GM19043 (cell line): ENCODE measurements at regions not wholly inside any gene's neighbourhood (a gene's known extent, or its start where the extent isn't known, plus 50 kb on each side); places are given as distances from the start of the nearest gene placed in this dataset.
"Not testable (repeated sequence)": the region's sequence is repeated elsewhere in the genome, so short reads cannot be mapped to it uniquely, and the experiment has no call there.

Experiments
- ATAC-seq: cut with Tn5 transposase; IDR thresholded peaks from one replicate; pipeline ENCODE4 v1.9.1; 2021; ENCODE audit warnings: low read depth; ENCODE audit not compliant: unreplicated experiment

GRCh38 chr13:65631078-65631477, 1599.1 kb downstream of the PCDH9 start:
- ATAC-seq, result no peak

DNA sequence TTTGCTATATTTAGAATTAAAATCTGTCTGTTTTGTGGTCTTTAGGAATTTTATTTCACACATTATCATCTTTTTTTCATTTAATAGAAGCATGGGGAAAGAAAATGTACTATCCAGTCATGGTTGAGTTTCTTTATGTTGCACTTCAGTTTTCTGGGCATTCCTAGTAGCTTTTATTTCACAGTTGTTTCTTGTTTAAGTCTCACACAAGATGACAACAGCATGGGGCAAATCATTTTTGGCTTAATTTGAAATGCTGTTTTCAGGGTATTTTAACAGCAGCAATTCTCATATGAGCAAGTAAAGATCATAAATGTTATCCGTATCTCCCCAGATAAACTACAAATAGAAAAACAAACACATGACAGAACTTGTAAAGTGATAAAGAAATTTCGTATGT, 1600.2 kb downstream of the PCDH9 start:
- ATAC-seq, result no peak

DNA sequence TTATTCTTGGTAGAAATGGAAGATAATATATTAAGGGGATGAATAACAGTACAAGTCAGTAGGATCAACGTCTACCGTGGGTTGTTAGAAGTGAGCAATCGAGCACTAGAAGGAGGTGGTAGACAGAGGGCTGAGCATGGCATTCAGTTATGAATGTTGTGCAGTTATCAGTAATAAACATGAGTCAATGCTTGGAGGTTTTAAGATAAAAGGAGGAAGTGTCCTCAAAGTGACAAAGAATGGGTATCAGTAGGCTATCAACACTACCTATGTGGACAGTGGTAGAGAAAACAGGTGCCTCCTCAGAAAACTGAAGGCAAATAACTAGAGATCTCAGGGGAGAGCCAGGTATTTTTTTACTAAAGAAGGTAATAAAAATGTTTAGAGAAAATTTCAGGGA, 1607.0 kb downstream of the PCDH9 start:
- ATAC-seq, result no peak

DNA sequence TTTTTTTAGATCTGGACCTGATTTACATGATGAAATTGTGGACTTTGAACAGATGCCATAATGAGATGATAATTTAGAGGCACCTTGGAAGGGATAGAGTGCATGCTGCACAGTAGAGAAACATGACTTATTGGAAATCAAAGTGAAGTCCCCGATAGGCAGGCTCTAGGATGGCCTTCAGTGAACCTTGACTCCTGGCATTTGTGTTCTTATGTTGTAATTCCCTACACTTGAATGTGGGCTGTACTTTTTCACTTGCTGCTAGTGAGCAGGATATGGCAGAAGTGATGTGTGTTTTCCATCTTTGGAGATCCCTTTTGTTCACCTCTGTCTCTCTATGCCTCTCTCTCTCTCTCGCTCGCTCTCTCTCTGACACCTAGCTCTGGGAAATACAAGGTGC, 1614.6 kb downstream of the PCDH9 start:
- ATAC-seq, result no peak

- ATAC-seq, result no peak
Measured at GRCh38 chr13:65613004-65613403, 1617.1 kb downstream of the PCDH9 start.

GRCh38 chr13:65609350-65609749, 1620.8 kb downstream of the PCDH9 start:
- no peak for ATAC-seq

GRCh38 chr13:65606622-65607021, 1623.5 kb downstream of the PCDH9 start:
- ATAC-seq, result no peak

DNA sequence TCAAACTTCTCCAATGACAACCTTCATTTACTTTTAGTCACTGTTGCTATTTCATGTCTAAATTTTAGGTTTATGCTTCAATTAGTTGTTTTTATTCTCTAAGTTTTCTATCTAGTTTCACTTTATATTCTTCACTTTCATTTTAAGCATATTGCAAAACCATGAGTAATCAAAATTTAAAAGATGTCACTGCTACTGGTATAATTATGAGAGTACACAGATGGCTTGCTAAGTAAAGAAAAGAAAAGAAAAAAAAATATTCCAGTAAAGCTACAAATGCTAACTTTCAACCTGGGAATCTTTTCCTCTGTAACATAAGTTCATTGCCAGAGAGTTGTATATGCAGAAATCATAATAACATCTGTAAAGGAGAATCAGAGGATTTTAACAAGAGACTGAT, 1624.7 kb downstream of the PCDH9 start:
- ATAC-seq, result no peak

- ATAC-seq, result no peak
Measured at GRCh38 chr13:65603160-65603559, 1627.0 kb downstream of the PCDH9 start.

- ATAC-seq, result no peak
Measured at GRCh38 chr13:65601855-65602254, 1628.3 kb downstream of the PCDH9 start.

DNA sequence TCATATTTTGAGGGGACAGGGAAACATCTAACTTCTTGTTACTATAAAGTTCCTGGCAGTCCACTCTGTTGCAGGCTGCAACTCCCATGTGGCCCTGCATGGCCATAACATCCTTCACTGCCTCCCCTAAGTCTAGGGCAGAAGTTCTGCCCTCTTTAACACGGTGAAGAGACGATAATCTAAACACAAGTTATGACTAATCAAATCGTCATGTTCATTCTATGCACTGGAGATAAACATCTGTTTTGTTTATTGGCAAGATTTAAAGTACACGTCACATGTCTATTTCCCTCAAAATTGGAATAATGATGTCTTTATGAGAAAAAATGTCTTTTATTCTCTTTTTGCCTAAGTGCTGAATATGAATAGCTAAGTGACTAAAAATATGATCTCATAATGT, 1629.4 kb downstream of the PCDH9 start:
- ATAC-seq, result no peak

- ATAC-seq, result no peak
Measured at GRCh38 chr13:65597839-65598818, 1632.0 kb downstream of the PCDH9 start.

GRCh38 chr13:65595916-65596315, 1634.2 kb downstream of the PCDH9 start:
- ATAC-seq, result no peak

DNA sequence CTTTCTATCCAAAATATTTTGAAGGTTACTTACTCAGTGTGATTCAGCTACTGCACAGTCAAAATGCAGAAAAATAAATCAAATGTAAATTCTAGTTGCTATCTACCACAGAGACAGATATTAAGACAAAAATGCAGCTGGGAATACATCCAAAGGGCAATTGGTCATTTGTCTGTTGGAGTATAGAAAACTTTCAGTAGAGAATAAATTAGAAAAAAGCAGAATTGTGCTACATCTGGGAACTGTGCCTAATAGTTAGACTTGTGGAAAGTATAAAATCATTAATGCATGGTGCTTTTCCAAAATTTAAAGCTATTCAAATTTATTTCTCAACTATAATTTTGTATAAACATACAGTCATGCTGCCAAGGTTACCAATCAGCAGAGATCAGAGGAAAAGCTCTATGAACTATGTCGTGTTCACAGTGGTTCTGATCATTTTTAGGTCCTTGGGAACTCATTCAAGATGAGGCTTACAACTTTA, 1635.8 kb downstream of the PCDH9 start:
- ATAC-seq, result no peak

GRCh38 chr13:65593298-65593874, 1636.8 kb downstream of the PCDH9 start:
- ATAC-seq, result no peak

DNA sequence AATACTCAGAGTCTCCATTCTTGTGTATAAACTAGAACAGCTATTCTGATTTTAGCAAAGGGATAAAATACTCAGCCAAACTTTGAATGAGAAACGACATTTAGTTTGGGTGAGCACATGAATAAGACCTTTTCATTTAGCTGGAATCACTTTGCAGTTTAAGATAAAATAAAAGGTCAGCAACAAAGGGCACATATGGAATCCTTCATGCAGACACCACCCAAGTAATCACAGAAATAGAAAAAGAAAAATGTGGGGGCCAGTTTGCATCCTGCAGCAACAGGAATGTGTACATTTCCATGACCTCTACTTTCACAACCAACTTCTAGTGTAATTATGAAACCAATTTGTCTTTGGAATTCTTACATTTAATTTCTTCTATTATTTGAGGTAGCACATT, 1637.4 kb downstream of the PCDH9 start:
- ATAC-seq, result no peak

- no peak for ATAC-seq
Measured at GRCh38 chr13:65585346-65585745, 1644.8 kb downstream of the PCDH9 start.

DNA sequence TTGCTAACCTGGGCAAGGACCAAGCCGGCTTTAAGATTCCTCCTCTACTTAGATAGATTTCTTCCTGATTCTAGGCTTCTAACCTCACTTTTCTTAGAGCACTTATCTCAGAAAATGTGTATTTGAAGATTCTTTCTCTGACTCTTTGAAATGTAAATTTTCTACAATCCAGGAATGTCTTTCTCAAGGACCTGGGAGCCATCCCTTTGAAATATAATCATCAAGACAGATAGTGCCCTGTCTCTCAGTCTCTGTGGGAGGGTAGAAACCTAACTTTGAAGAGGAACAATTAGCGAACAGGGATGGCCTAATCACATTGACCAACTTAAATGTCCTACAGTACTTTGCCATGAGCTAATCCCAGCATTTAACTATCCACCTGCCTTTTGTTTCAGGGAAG, 1646.0 kb downstream of the PCDH9 start:
- no peak for ATAC-seq

- no peak for ATAC-seq
Measured at GRCh38 chr13:65582160-65582559, 1648.0 kb downstream of the PCDH9 start.

DNA sequence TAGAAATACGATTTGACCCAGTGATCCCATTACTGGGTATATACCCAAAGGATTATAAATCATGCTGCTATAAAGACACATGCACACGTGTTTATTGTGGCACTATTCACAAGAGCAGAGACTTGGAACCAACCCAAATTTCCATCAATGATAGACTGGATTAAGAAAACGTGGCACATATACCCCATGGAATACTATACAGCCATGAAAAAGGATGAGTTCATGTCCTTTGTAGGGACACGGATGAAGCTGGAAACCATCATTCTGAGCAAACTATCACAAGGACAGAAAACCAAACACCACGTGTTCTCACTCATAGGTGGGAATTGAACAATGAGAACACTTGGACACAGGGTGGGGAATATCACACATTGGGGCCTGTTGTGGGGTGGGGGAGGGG, 1665.6 kb downstream of the PCDH9 start:
- not testable (repeated sequence) for ATAC-seq

GRCh38 chr13:65562305-65562704, 1667.8 kb downstream of the PCDH9 start:
- ATAC-seq, result no peak

- ATAC-seq, result no peak
Measured at GRCh38 chr13:65560936-65561335, 1669.2 kb downstream of the PCDH9 start.
